NCI-H460 (cell line): ENCODE measurements at regions not wholly inside any gene's neighbourhood (a gene's known extent, or its start where the extent isn't known, plus 50 kb on each side); places are given as distances from the start of the nearest gene placed in this dataset.

Source experiments
- DNase-seq: peaks from one replicate; pipeline ENCODE4 v3.0.0-alpha.2; 2016; ENCODE audit warnings: low read depth; ENCODE audit errors: extremely low read depth

GRCh38 chr4:124329134-124329533 lies 383.4 kb downstream of the ANKRD50 start:
- no peak for DNase-seq

- DNase-seq, result no peak
Observed at GRCh38 chr4:124330045-124330444, 382.5 kb downstream of the ANKRD50 start.

- no peak for DNase-seq
Observed at GRCh38 chr4:124331781-124332180, 380.8 kb downstream of the ANKRD50 start.

DNA sequence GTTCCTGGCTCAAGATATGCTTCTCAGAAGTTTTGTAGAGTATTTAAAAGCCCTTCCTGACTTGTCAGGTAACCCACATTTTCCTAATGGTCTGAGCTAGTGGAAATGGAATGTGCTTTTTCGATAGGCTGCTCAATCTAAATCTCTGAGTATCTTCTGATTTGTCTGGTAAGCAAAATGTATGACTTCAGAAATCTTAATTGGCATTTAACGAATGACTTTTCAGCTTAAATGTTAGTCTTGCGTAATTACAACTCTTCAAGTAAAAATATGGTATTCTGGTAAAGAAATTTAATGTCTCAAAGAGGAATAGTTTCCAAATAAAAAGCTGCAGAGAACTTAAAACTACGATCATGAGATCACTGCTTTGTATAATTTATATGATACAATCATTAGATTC lies 379.1 kb downstream of the ANKRD50 start:
- no peak for DNase-seq

- DNase-seq, result peak; percentile 55
Observed at GRCh38 chr4:124334119-124334518, 378.4 kb downstream of the ANKRD50 start.

DNA sequence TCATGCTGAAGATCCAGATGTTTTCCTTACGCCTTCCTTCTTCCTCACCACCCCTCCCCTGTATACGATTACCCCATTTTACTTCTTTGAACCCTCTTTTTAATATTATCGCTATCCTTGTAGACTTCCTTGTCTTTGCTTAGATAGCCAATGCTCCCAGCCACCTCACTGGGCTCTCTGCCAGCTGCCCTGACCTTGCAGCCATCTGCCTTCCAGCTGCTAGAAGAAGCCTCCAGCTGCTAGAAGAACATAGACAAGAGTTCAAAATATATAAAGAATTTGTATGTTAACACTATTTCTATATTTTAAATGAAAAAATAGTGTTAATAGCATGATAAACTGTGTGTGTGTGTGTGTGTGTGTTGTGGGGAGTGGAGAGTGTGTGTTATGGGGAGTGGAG lies 374.7 kb downstream of the ANKRD50 start:
- DNase-seq, result no peak

GRCh38 chr4:124343661-124344171 lies 368.8 kb downstream of the ANKRD50 start:
- DNase-seq, result no peak

DNA sequence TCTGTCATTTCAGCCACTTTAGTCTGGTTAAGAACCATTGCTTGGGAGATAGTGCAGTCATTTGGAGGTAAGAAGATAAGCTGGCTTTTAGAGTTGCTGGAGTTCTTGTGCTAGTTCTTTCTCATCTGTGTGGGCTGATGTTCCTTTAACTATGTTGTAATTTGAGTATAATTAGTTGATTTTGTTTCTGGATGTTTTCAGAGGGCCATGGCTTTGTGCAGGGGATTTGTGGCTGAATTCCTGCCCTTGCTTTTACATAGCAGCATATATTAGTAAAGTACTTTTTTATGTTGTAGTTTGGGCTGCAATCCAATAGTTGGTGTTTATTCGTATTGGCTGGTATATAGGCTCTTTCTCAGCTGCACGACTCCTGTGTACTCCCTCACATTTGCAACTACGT lies 339.6 kb downstream of the ANKRD50 start:
- no peak for DNase-seq

GRCh38 chr4:124386163-124386562 lies 326.4 kb downstream of the ANKRD50 start:
- no peak for DNase-seq

- no peak for DNase-seq
Observed at GRCh38 chr4:124386648-124387047, 325.9 kb downstream of the ANKRD50 start.

DNA sequence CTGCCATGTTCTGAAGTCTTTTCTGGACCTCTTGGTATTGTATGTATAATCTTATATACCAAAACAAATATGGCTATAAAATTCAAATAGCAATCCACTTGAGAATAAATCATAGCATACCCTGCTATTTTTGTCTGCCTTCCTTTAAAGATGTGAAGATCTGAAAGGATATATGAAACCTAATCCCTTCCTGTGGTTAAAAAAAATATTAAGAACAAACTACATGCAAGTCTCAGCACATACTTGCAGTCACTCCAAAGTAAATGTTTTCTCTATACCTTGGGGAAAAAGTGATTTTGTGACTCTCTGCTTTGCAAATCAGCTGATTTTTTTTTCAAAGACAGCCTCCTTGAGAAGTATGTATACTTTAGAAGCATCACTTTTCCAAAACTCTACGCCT lies 322.9 kb downstream of the ANKRD50 start:
- no peak for DNase-seq

DNA sequence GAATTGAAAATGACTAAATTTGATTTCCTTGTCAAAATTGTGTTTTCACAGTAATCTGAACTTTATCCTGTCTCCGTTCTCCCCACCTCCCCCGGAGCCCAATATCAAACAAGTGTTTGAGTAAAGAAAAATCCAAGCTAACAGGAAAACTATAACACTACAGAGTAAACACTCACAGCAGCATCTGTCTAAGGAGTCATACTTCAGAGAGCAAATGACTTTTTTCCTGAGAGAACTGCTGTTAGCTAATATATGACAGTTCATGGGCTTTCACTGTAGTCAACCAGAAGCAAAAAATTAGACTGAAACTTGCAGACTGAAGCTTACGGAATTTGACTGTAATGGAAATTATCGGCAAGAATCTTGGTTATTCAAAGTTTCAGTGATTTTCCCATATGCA lies 321.7 kb downstream of the ANKRD50 start:
- DNase-seq, result no peak

- no peak for DNase-seq
Observed at GRCh38 chr4:124396333-124396732, 316.2 kb downstream of the ANKRD50 start.

DNA sequence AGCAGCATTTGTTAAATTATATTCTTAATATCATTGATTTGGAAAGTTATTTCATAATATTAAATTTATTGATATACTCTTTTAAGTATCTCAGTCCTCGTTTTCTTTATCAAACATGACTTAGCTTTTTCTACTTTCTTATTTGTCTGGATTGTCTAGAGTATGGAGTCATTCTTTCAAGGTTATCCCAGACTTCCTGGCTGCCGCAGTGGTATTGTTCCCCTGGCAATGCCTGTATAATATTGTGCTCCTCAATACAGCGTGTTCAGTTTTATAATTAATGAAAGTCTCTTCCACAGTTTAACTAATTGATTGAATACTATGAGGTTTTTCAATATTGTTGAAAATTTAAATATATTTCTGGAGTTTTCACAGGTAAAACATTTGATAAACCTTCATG lies 310.9 kb downstream of the ANKRD50 start:
- DNase-seq, result no peak

DNA sequence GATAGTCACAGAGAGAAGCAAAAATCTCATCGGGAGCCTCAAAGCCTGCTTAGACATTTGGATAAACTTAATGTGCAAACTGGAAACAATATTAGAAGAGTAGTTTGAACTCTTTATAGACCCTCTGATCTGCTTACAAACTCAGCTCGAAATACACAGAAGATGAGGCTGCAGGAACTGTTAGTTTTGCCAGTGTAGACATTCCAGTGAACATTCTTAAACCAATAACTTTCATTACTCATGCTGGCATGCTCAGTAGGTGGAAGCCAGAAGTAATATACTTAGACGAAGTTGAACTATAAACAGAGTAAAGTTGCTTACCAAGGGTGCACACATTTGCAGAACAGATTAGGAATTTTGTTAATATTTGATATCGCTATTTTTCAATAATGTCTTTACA lies 303.5 kb downstream of the ANKRD50 start:
- no peak for DNase-seq

DNA sequence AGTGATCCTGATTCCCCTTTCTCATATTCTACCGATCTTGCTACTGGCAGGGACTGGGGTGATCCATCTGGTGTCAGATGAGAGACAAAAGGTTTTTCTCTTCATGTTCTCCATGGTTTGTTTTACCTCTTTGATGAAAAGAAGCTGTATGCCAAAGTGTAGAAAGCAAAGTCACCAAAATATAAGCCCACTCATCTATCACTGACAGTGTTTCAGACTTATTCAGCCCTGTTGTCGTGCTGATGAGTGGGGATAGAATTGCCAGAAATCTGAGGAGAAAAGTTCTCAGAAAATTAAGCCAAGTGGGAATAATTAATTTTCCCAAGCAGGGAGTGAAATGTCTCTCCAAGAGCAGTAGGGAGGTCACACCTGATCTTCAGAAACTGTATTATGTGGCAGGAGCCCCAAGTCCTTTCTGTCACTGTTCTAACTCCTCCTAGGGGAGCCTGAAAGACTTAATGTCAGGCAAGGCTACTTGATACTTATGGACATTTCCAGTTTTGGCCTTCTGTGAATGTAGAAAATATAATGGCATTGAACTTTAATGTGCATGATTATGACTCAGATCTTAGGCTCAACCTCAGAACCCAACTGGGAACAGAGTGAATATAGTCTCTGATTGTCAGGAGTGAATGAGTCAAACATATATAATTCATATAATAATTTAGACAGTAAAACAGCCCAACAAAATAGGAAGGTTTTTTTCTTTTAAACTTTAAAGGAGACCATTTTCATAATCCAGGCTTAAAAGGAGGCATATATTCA lies 298.1 kb downstream of the ANKRD50 start:
- DNase-seq, result no peak

GRCh38 chr4:124415146-124415545 lies 297.4 kb downstream of the ANKRD50 start:
- DNase-seq, result no peak

GRCh38 chr4:124417371-124417770 lies 295.2 kb downstream of the ANKRD50 start:
- DNase-seq, result no peak

GRCh38 chr4:124420166-124420695 lies 292.3 kb downstream of the ANKRD50 start:
- no peak for DNase-seq

DNA sequence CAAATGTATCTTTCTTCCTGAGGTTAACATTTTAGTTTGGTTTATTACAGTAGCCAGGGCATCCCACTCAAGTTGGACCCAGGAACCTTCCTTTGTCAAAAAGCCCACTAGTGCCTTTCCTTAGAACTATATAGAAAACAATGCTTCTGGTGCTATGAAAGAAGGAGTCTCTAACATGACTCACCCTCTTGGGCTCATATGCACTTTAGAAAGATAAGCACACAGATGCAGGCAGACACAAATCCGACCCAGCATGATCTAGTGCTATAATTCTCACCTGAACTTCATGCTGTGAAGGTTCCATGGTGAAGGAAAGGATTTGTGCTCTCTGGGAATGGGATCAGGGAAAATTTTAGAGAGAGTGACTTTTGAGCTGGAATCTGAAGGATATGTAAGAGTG lies 289.4 kb downstream of the ANKRD50 start:
- DNase-seq, result no peak

DNA sequence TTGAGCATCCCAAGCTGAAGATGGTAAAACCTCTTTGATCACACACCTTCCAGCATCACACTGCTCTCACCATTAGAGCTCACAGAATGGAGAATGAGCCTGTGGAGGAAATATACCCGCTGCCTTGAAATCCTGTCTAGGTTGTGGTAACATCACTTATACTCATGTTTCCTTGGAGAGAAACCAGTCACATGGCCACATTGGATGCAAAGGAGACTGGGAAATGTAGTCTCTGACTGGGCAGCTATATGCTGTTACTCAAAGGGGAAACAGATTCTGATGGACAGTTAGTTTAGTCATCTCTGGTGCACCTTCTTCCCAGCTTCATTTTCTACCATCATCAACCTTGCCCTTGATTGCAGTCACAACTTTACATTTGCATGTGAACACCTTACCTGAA lies 286.3 kb downstream of the ANKRD50 start:
- no peak for DNase-seq

GRCh38 chr4:124427095-124427767 lies 285.3 kb downstream of the ANKRD50 start:
- DNase-seq, result no peak
